ENCODE measurements at regions not wholly inside any gene's neighbourhood (a gene's known extent, or its start where the extent isn't known, plus 50 kb on each side); places are given as distances from the start of the nearest gene placed in this dataset.

GRCh38 chr6:19415605-19416326 lies 421.4 kb upstream of the ID4 start:
- peak overlapping the region; percentile 52 for H3K4me2 ChIP-seq (ENCODE audit: low read length)
- no peaks in the 10 kb centered on the region for H3K9me3 ChIP-seq (ENCODE audit: low read length)
- peaks cover 59% of the 10 kb centered on the region for H3K4me1 ChIP-seq (ENCODE audit: insufficient read depth, low read length)
- H3K27me3 ChIP-seq (ENCODE audit: low read length) = no peaks in the 10 kb centered on the region
- TF ChIP-seq EZH2phosphoT487 (IDR thresholded peaks at IDR 0.05; ENCODE audit: borderline replicate concordance, low read length) (no peak), CTCF (conservative IDR thresholded peaks at IDR 0.05; ENCODE audit: low read depth, low read length) (no peak), EZH2 (IDR thresholded peaks at IDR 0.05; ENCODE audit: low read length, unreplicated experiment) (no peak)
- H3K27ac ChIP-seq (ENCODE audit: low read length) = peak overlapping the region; percentile 89
- H3K9me2 ChIP-seq (replicated peaks; ENCODE audit: low read length) = no peaks in the 10 kb centered on the region
- H3K4me3 ChIP-seq (ENCODE audit: low read length) = no peak overlapping the region
- no peaks in the 10 kb centered on the region for H3K79me2 ChIP-seq (ENCODE audit: low read length)
- H3F3A ChIP-seq (ENCODE audit: low read length, unreplicated experiment) = peaks cover 10% of the 10 kb centered on the region
- H3K9ac ChIP-seq (ENCODE audit: low read length) = peak overlapping the region; percentile 40; the same call in 1 of the 2 replicates
- ATAC-seq = peak; percentile 82
- H3K36me3 ChIP-seq (ENCODE audit: low read depth, low read length) = no peaks in the 10 kb centered on the region
- H4K20me1 ChIP-seq (ENCODE audit: low read length) = no peaks in the 10 kb centered on the region
- H2AFZ ChIP-seq (ENCODE audit: low read length) = no peak overlapping the region
- no TSS peak for BruUV-seq (replicated peaks)
- peak; percentile 92 for DNase-seq
- POLR2A ChIA-PET (ENCODE audit: unreplicated experiment) = no interaction called here
- CTCF ChIA-PET = no interaction called here
- intact Hi-C loops (cut with micrococcal nuclease) = loop anchor here (1.0 to 5.0 kb wide), 3 partner anchors 35 to 83 kb away; no protein-coding TSS in a partner anchor

- H3K27ac ChIP-seq (ENCODE audit: low read length) = peak overlapping the region; percentile 89
- no TSS peak for BruUV-seq (replicated peaks)
- H2AFZ ChIP-seq (ENCODE audit: low read length) = no peak overlapping the region
- H4K20me1 ChIP-seq (ENCODE audit: low read length) = no peaks in the 10 kb centered on the region
- no peaks in the 10 kb centered on the region for H3K79me2 ChIP-seq (ENCODE audit: low read length)
- H3K27me3 ChIP-seq (ENCODE audit: low read length) = no peaks in the 10 kb centered on the region
- ChIA-PET CTCF (no interaction called here), POLR2A (ENCODE audit: unreplicated experiment) (no interaction called here)
- no peaks in the 10 kb centered on the region for H3K36me3 ChIP-seq (ENCODE audit: low read depth, low read length)
- H3K4me1 ChIP-seq (ENCODE audit: insufficient read depth, low read length) = peaks cover 53% of the 10 kb centered on the region
- intact Hi-C loops (cut with micrococcal nuclease) = loop anchor here (1.0 to 5.0 kb wide), 3 partner anchors 27 to 85 kb away; no protein-coding TSS in a partner anchor
- DNase-seq (peak; percentile 20), ATAC-seq (no peak)
- H3F3A ChIP-seq (ENCODE audit: low read length, unreplicated experiment) = peaks cover 10% of the 10 kb centered on the region
- no peaks in the 10 kb centered on the region for H3K9me2 ChIP-seq (replicated peaks; ENCODE audit: low read length)
- H3K9ac ChIP-seq (ENCODE audit: low read length) = peak overlapping the region; percentile 31; the same call in 1 of the 2 replicates
- H3K4me2 ChIP-seq (ENCODE audit: low read length) = peak overlapping the region; percentile 52
- TF ChIP-seq EZH2phosphoT487 (IDR thresholded peaks at IDR 0.05; ENCODE audit: borderline replicate concordance, low read length) = no peak
- TF ChIP-seq CTCF (conservative IDR thresholded peaks at IDR 0.05; ENCODE audit: low read depth, low read length) = no peak
- no peak for TF ChIP-seq EZH2 (IDR thresholded peaks at IDR 0.05; ENCODE audit: low read length, unreplicated experiment)
- H3K9me3 ChIP-seq (ENCODE audit: low read length) = no peaks in the 10 kb centered on the region
- no peak overlapping the region for H3K4me3 ChIP-seq (ENCODE audit: low read length)
These were observed 420.4 kb upstream of the ID4 start for GRCh38 chr6:19416811-19417210.

GRCh38 chr6:19417713-19418112 lies 419.5 kb upstream of the ID4 start:
- intact Hi-C loops (cut with micrococcal nuclease) = loop anchor here (1.0 to 5.0 kb wide), 3 partner anchors 27 to 85 kb away; no protein-coding TSS in a partner anchor
- ChIA-PET CTCF (no interaction called here), POLR2A (ENCODE audit: unreplicated experiment) (no interaction called here)
- H3K79me2 ChIP-seq (ENCODE audit: low read length) = no peaks in the 10 kb centered on the region
- peak overlapping the region; percentile 66 for H3K4me2 ChIP-seq (ENCODE audit: low read length)
- ATAC-seq = peak; percentile 67
- no peaks in the 10 kb centered on the region for H3K27me3 ChIP-seq (ENCODE audit: low read length)
- peaks cover 10% of the 10 kb centered on the region for H3F3A ChIP-seq (ENCODE audit: low read length, unreplicated experiment)
- H3K4me1 ChIP-seq (ENCODE audit: insufficient read depth, low read length) = peaks cover 49% of the 10 kb centered on the region
- H3K36me3 ChIP-seq (ENCODE audit: low read depth, low read length) = no peaks in the 10 kb centered on the region
- peak; percentile 94 for DNase-seq
- TF ChIP-seq EZH2 (IDR thresholded peaks at IDR 0.05; ENCODE audit: low read length, unreplicated experiment) (no peak), CTCF (conservative IDR thresholded peaks at IDR 0.05; ENCODE audit: low read depth, low read length) (no peak)
- no peak overlapping the region for H2AFZ ChIP-seq (ENCODE audit: low read length)
- peak overlapping the region; percentile 89 for H3K27ac ChIP-seq (ENCODE audit: low read length)
- no TSS peak for BruUV-seq (replicated peaks)
- H3K9me3 ChIP-seq (ENCODE audit: low read length) = no peaks in the 10 kb centered on the region
- H3K4me3 ChIP-seq (ENCODE audit: low read length) = no peak overlapping the region
- no peaks in the 10 kb centered on the region for H3K9me2 ChIP-seq (replicated peaks; ENCODE audit: low read length)
- peak overlapping the region; percentile 57 for H3K9ac ChIP-seq (ENCODE audit: low read length)
- H4K20me1 ChIP-seq (ENCODE audit: low read length) = no peaks in the 10 kb centered on the region

All from PC-3 (cell line).